A549 (cell line): ENCODE measurements at regions not wholly inside any gene's neighbourhood (a gene's known extent, or its start where the extent isn't known, plus 50 kb on each side); places are given as distances from the start of the nearest gene placed in this dataset.

Source experiments
- ATAC-seq, 2 experiments: fragments of 200-7000 bp in 1 of 2; fragments of >200 bp in 1 of 2; cut with Nextera tagmentation in 1 of 2; cut with Tn5 transposase in 1 of 2; 3 replicates each; pipeline versions ENCODE4 v1.8.0 to v1.9.1; 2018 to 2020; ENCODE audit warnings: mild to moderate bottlenecking in 1 of 2, moderate library complexity in 1 of 2
- CTCF ChIA-PET: fragments of 300-600 bp; sonication (Branson Sonifier 250); formaldehyde crosslinking; extraction: SDS; loops from one replicate; lab custom pipeline; 2021; ENCODE audit warnings: antibody characterized with exemption, inconsistent platforms; lab: Yijun Ruan, JAX
- POLR2A ChIA-PET: fragments of 350-600 bp; formaldehyde crosslinking; extraction: SDS; loops from one replicate; lab custom pipeline; 2021; ENCODE audit warnings: antibody characterized with exemption, inconsistent platforms; lab: Yijun Ruan, JAX
- DNase-seq, 2 experiments: peaks; one replicate each; pipeline versions ENCODE4 v3.0.0 to v3.0.0-alpha.2; 2011 to 2016; ENCODE audit warnings: low read depth in 1 of 2, low spot score in 1 of 2
- FAIRE-seq: peaks from 2 replicates; lab custom pipeline; 2011; peaks lifted over from hg19 to GRCh38; lab: Jason Lieb, UNC
- H3K27ac ChIP-seq, 2 experiments: fragments of >200 bp; sonication (Bioruptor Twin); formaldehyde crosslinking; 3 replicates each; pipeline ENCODE4 v1.5.1; 2016 to 2017
- H3K4me1 ChIP-seq: fragments of >200 bp; sonication (Bioruptor Twin); formaldehyde crosslinking; 3 replicates; pipeline ENCODE4 v1.6.1; 2016
- H3K4me2 ChIP-seq: fragments of >200 bp; sonication (Bioruptor Twin); formaldehyde crosslinking; 3 replicates; pipeline ENCODE4 v1.6.1; 2016
- H3K4me3 ChIP-seq: fragments of >200 bp; sonication (Bioruptor Twin); formaldehyde crosslinking; 3 replicates; pipeline ENCODE4 v1.5.1; 2016
- H3K9me3 ChIP-seq: fragments of >200 bp; sonication (Bioruptor Twin); formaldehyde crosslinking; 3 replicates; pipeline ENCODE4 v1.6.1; 2016
- CBX8 ChIP-seq: fragments of 200-600 bp; sonication (generic); IDR thresholded peaks from 2 replicates; pipeline ENCODE4 v1.6.1; 2016
- E2F6 ChIP-seq: IDR thresholded peaks from 2 replicates; pipeline ENCODE4 v1.6.1; 2012; ENCODE audit warnings: low read depth, borderline replicate concordance
- ELK1 ChIP-seq: fragments of 150-350 bp; IDR thresholded peaks from 2 replicates; pipeline ENCODE4 v1.6.1; 2014; ENCODE audit warnings: low read depth, mild to moderate bottlenecking, low read length
- EP300 ChIP-seq, 2 experiments: fragments of >200 bp; sonication (Bioruptor Twin); formaldehyde crosslinking; IDR thresholded peaks; 2 replicates in 1 of 2; 3 replicates in 1 of 2; pipeline ENCODE4 v1.6.1; 2016 to 2017
- GATA3 ChIP-seq: IDR thresholded peaks from 2 replicates; pipeline ENCODE4 v1.6.1; 2012; ENCODE audit warnings: borderline replicate concordance
- HDAC2 ChIP-seq: fragments of 200-600 bp; sonication (generic); IDR thresholded peaks from 2 replicates; pipeline ENCODE4 v1.6.1; 2016
- HES2 ChIP-seq: fragments of >200 bp; sonication (Bioruptor Twin); formaldehyde crosslinking; IDR thresholded peaks from 2 replicates; pipeline ENCODE4 v1.6.1; 2016
- HMGXB4 ChIP-seq: fragments of 250-450 bp; sonication (Bioruptor Pico); IDR thresholded peaks from 2 replicates; pipeline ENCODE4 v1.5.0; 2021; ENCODE audit warnings: mild to moderate bottlenecking, moderate library complexity, borderline replicate concordance
- JUN ChIP-seq, 2 experiments: fragments of >200 bp; sonication (Bioruptor Twin); formaldehyde crosslinking; IDR thresholded peaks; 2 replicates in 1 of 2; 3 replicates in 1 of 2; pipeline ENCODE4 v1.6.1; 2016 to 2017
- KDM1A ChIP-seq: fragments of 200-600 bp; sonication (generic); IDR thresholded peaks from 2 replicates; pipeline ENCODE4 v1.6.1; 2016; ENCODE audit warnings: low read depth, mild to moderate bottlenecking
- MAFK ChIP-seq: fragments of 450-650 bp; IDR thresholded peaks from 2 replicates; pipeline ENCODE4 v1.6.1; 2014; ENCODE audit not compliant: partially characterized antibody
- MAX ChIP-seq: IDR thresholded peaks from 2 replicates; pipeline ENCODE4 v1.6.1; 2012
- MAZ ChIP-seq: fragments of 150-350 bp; IDR thresholded peaks from 2 replicates; pipeline ENCODE4 v1.6.1; 2014; ENCODE audit warnings: antibody characterized with exemption, low read depth, low read length, borderline replicate concordance
- NFE2L2 ChIP-seq: fragments of 150-350 bp; conservative IDR thresholded peaks from 2 replicates; pipeline ENCODE4 v1.6.1; 2014; ENCODE audit warnings: low read length
- NPAS2 ChIP-seq: fragments of 250-450 bp; sonication (Bioruptor Pico); IDR thresholded peaks from 2 replicates; pipeline ENCODE4 v1.8.0; 2022; ENCODE audit warnings: mild to moderate bottlenecking, moderate library complexity, borderline replicate concordance
- POLR2A ChIP-seq: IDR thresholded peaks from 2 replicates; pipeline ENCODE4 v1.6.1; 2012; ENCODE audit warnings: mild to moderate bottlenecking, low read length
- RAD21 ChIP-seq, 2 experiments: fragments of >200 bp in 1 of 2; sonication (Bioruptor Twin) in 1 of 2; formaldehyde crosslinking in 1 of 2; IDR thresholded peaks in 1 of 2; conservative IDR thresholded peaks in 1 of 2; 2 replicates in 1 of 2; 3 replicates in 1 of 2; pipeline ENCODE4 v1.6.1; 2012 to 2018; ENCODE audit warnings: inconsistent platforms in 1 of 2
- RCOR1 ChIP-seq: fragments of 150-350 bp; IDR thresholded peaks from 2 replicates; pipeline ENCODE4 v1.6.1; 2014; ENCODE audit warnings: antibody characterized with exemption, low read length, low read depth
- RFX5 ChIP-seq: fragments of 450-650 bp; IDR thresholded peaks from 2 replicates; pipeline ENCODE4 v1.7.1; 2014; ENCODE audit warnings: antibody characterized with exemption, mild to moderate bottlenecking, moderate library complexity
- USF2 ChIP-seq: fragments of 450-650 bp; IDR thresholded peaks from 2 replicates; pipeline ENCODE4 v1.6.1; 2014; ENCODE audit warnings: antibody characterized with exemption
- ZFP36 ChIP-seq: fragments of 450-650 bp; IDR thresholded peaks from 2 replicates; pipeline ENCODE4 v1.6.1; 2014; ENCODE audit warnings: borderline replicate concordance; ENCODE audit not compliant: partially characterized antibody
- ZSCAN20 ChIP-seq: fragments of 250-450 bp; sonication (Bioruptor Pico); IDR thresholded peaks from 2 replicates; pipeline ENCODE4 v1.8.0; 2022; ENCODE audit warnings: mild to moderate bottlenecking, moderate library complexity
- WGBS: methylation state at CpG from one replicate; pipeline ENCODE4 v1.1.6; 2017; ENCODE audit errors: missing lambda C conversion rate; 5-methylcytosine and 5-hydroxymethylcytosine counted together

- TF ChIP-seq CBX8 (no peak), HDAC2 (no peak), EP300 (IDR thresholded peaks at IDR 0.05) (no peak), HMGXB4 (CRISPR knock-in tag) (no peak), NPAS2 (CRISPR knock-in tag) (no peak), ELK1 (no peak), RFX5 (no peak)
- TF ChIP-seq, all 56 proteins: peak for 0
Measured at GRCh38 chr9:95740217-95741004, 135.1 kb upstream of the ERCC6L2 start (continued).

- WGBS: 73% methylated on average over 10 of the region's 10 CpGs
- DNase-seq (no peak), ATAC-seq (no peak), FAIRE-seq (no peak)
- Histone ChIP-seq H3K4me1 (0 out of 3 replicates have a peak, but pooled peaks cover 4% of the 10 kb centered on the region), H3K27ac (no peak overlapping the region), H3K4me3 (no peak overlapping the region), H3K4me2 (no peak overlapping the region), H3K9me3 (no peaks in the 10 kb centered on the region)
- ChIA-PET CTCF (interaction anchor here (5.2 kb wide), 1 partner anchor 11 kb away, joined by 20 read pairs; no protein-coding TSS in a partner anchor), POLR2A (no interaction called here)
- TF ChIP-seq NFE2L2: no peak
- TF ChIP-seq KDM1A: no peak
- no peak for TF ChIP-seq MAFK
- no peak for TF ChIP-seq MAZ
- no peak for TF ChIP-seq ZFP36
- no peak for TF ChIP-seq POLR2A
- TF ChIP-seq RCOR1: no peak
- no peak for TF ChIP-seq RAD21 (conservative IDR thresholded peaks at IDR 0.05 in 1 of 2, IDR thresholded peaks at IDR 0.05 in 1 of 2)
- no peak for TF ChIP-seq GATA3
- no peak for TF ChIP-seq MAX
- no peak for TF ChIP-seq RFX5
- TF ChIP-seq E2F6: no peak
- TF ChIP-seq EP300 (IDR thresholded peaks at IDR 0.05): no peak
- no peak for TF ChIP-seq USF2
- no peak for TF ChIP-seq HES2
- TF ChIP-seq JUN (IDR thresholded peaks at IDR 0.05): no peak
- no peak for TF ChIP-seq ZSCAN20 (CRISPR knock-in tag)
- TF ChIP-seq HDAC2: no peak
Measured at GRCh38 chr9:95738438-95738837, 137.1 kb upstream of the ERCC6L2 start.
